GM12891 (cell line): ENCODE measurements at regions not wholly inside any gene's neighbourhood (a gene's known extent, or its start where the extent isn't known, plus 50 kb on each side); places are given as distances from the start of the nearest gene placed in this dataset.
"Not testable (repeated sequence)": the region's sequence is repeated elsewhere in the genome, so short reads cannot be mapped to it uniquely, and the experiment has no call there.

Experiments
- DNase-seq: peaks from one replicate; pipeline ENCODE4 v3.0.0; 2011; ENCODE audit warnings: low spot score; ENCODE audit not compliant: insufficient read length
- FAIRE-seq: peaks from 2 replicates; lab custom pipeline; 2011; peaks lifted over from hg19 to GRCh38; lab: Jason Lieb, UNC
- PAX5 ChIP-seq: IDR thresholded peaks from 2 replicates; pipeline ENCODE4 v1.6.1; 2011; ENCODE audit warnings: low read length, moderate library complexity, mild to moderate bottlenecking; ENCODE audit not compliant: insufficient read depth, severe bottlenecking
- POLR2A ChIP-seq: IDR thresholded peaks from 2 replicates; pipeline ENCODE4 v1.6.1; 2011; ENCODE audit warnings: low read depth, low read length, control low read depth
- POLR2AphosphoS5 ChIP-seq: IDR thresholded peaks from 2 replicates; pipeline ENCODE4 v1.6.1; 2011; ENCODE audit warnings: low read depth, low read length, control low read depth
- POU2F2 ChIP-seq: IDR thresholded peaks from 2 replicates; pipeline ENCODE4 v1.6.1; 2011; ENCODE audit warnings: low read depth, mild to moderate bottlenecking, control low read depth, low read length, moderate library complexity
- SPI1 ChIP-seq: IDR thresholded peaks from 2 replicates; pipeline ENCODE4 v1.6.1; 2011; ENCODE audit warnings: low read depth, low read length, control low read depth
- TAF1 ChIP-seq: IDR thresholded peaks from 2 replicates; pipeline ENCODE4 v1.6.1; 2011; ENCODE audit warnings: low read depth, low read length, control low read depth

GRCh38 chr6:81944661-81945060 lies 192.2 kb upstream of the TENT5A start:
- FAIRE-seq (no peak), DNase-seq (no peak)
- TF ChIP-seq PAX5 (no peak), POLR2A (no peak), SPI1 (no peak), POU2F2 (no peak), POLR2AphosphoS5 (no peak), TAF1 (no peak)

GRCh38 chr6:81942842-81943241 lies 190.4 kb upstream of the TENT5A start:
- DNase-seq, FAIRE-seq: not testable (repeated sequence)

GRCh38 chr6:81942067-81942370 lies 189.5 kb upstream of the TENT5A start:
- FAIRE-seq (no peak), DNase-seq (no peak)
- TF ChIP-seq TAF1 (no peak), PAX5 (no peak), SPI1 (no peak), POLR2A (no peak), POLR2AphosphoS5 (no peak), POU2F2 (no peak)

GRCh38 chr6:81940451-81940985 lies 188.0 kb upstream of the TENT5A start:
- no peak for TF ChIP-seq SPI1
- no peak for TF ChIP-seq TAF1
- TF ChIP-seq POU2F2 = no peak
- no peak for TF ChIP-seq PAX5
- no peak for TF ChIP-seq POLR2AphosphoS5
- no peak for TF ChIP-seq POLR2A
- FAIRE-seq = no peak
- DNase-seq = no peak

- TF ChIP-seq TAF1 = no peak
- no peak for TF ChIP-seq POU2F2
- FAIRE-seq = no peak
- no peak for DNase-seq
Observed at GRCh38 chr6:81939766-81940165, 187.3 kb upstream of the TENT5A start.

- DNase-seq (no peak), FAIRE-seq (no peak)
- TF ChIP-seq TAF1 (no peak), POLR2AphosphoS5 (no peak), SPI1 (no peak), POLR2A (no peak), POU2F2 (no peak), PAX5 (no peak)
Observed at GRCh38 chr6:81938991-81939732, 186.7 kb upstream of the TENT5A start.

GRCh38 chr6:81938014-81938856 lies 185.8 kb upstream of the TENT5A start:
- FAIRE-seq = no peak
- TF ChIP-seq PAX5 = no peak
- no peak for TF ChIP-seq POU2F2
- TF ChIP-seq SPI1 = no peak
- no peak for TF ChIP-seq POLR2AphosphoS5
- no peak for TF ChIP-seq TAF1
- TF ChIP-seq POLR2A = no peak
- DNase-seq = no peak

- no peak for DNase-seq
- FAIRE-seq = no peak
- TF ChIP-seq POLR2AphosphoS5 (no peak), SPI1 (no peak), POU2F2 (no peak), TAF1 (no peak), POLR2A (no peak)
Observed at GRCh38 chr6:81937296-81937937, 184.9 kb upstream of the TENT5A start.

GRCh38 chr6:81934936-81935335 lies 182.5 kb upstream of the TENT5A start:
- TF ChIP-seq POU2F2 (no peak), PAX5 (no peak), POLR2AphosphoS5 (no peak), TAF1 (no peak), POLR2A (no peak)
- DNase-seq = no peak
- FAIRE-seq = no peak
